ENCODE measurements at regions not wholly inside any gene's neighbourhood (a gene's known extent, or its start where the extent isn't known, plus 50 kb on each side); places are given as distances from the start of the nearest gene placed in this dataset.

DNA sequence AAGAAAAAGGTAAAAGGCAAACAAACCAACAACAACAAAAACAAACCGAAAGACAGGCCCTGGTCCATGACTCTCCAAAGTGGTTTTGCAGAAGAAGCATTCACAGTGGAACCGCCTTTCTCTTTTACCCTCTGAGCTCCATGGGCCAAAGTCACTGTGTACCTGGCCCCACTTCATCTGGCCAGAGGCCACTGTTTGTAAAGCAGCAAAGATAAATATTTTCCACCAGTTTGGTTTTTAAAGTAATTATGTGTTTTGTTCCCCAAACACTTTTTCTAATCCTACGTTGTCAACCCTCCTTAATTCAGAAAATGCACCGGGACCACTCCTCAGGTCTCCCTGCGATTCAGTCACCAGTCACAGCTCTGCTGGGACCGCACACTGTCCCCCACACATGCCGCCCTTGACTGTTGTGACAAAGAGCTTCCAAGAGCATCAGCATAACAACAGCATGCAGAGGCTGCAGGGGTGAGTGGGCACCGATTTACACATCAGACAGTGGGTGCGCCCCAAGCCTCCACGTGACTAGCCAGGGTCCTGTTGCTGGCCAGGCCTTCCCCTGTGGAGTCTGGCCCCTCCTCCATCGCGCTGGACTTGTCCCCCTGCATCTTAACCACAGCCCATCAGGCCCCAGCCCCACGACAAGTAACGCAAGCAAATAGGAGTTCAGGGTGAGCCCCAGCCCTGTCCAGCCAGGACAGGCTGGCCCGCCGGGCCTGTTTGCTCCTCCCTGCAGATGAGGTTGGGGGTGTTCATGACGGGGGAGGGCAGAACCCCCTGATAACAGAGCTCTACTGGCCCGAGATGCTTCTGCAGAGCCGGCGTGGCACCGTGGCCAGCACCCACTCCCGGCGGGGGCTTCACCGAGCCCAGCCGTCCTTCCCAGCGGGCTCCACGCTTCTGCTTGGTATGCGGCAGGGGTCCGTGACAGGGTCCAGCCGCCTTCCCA lies 65.2 kb upstream of the DIO3 start:
- ATAC-seq: peak; percentile 82 to 90 (median 88)
- TF ChIP-seq, protein P1, sequence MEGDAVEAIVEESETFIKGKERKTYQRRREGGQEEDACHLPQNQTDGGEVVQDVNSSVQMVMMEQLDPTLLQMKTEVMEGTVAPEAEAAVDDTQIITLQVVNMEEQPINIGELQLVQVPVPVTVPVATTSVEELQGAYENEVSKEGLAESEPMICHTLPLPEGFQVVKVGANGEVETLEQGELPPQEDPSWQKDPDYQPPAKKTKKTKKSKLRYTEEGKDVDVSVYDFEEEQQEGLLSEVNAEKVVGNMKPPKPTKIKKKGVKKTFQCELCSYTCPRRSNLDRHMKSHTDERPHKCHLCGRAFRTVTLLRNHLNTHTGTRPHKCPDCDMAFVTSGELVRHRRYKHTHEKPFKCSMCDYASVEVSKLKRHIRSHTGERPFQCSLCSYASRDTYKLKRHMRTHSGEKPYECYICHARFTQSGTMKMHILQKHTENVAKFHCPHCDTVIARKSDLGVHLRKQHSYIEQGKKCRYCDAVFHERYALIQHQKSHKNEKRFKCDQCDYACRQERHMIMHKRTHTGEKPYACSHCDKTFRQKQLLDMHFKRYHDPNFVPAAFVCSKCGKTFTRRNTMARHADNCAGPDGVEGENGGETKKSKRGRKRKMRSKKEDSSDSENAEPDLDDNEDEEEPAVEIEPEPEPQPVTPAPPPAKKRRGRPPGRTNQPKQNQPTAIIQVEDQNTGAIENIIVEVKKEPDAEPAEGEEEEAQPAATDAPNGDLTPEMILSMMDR (IDR thresholded peaks at IDR 0.05): no peak
- TF ChIP-seq POLR2A (IDR thresholded peaks at IDR 0.05): no peak
- H3K9me3 ChIP-seq: no peaks in the 10 kb centered on the region
- no peaks in the 10 kb centered on the region for H3K36me3 ChIP-seq
- 32% methylated on average over 9 of the region's 30 CpGs for WGBS (ENCODE audit: insufficient coverage, low coverage, low lambda C conversion rate, missing lambda C conversion rate)
- H3K27ac ChIP-seq: peak overlapping the region in 2 of 3 donors; percentile 3 to 77
- H3K4me3 ChIP-seq: no peak overlapping the region
- peaks cover 0 to 23% (median 7%) of the 10 kb centered on the region in 4 donors for H3K4me1 ChIP-seq
- H3K27me3 ChIP-seq: no peaks in the 10 kb centered on the region
- DNase-seq: peak; percentile 52 to 80 (median 75)
- intact Hi-C loops (cut with DNase I): no loop called here

- Histone ChIP-seq H3K9me3 (no peaks in the 10 kb centered on the region), H3K36me3 (no peaks in the 10 kb centered on the region), H3K27me3 (no peaks in the 10 kb centered on the region), H3K4me1 (peaks cover 0 to 23% (median 7%) of the 10 kb centered on the region in 4 donors), H3K4me3 (no peak overlapping the region), H3K27ac (no peak overlapping the region)
- DNase-seq: peak in 2 of 3 donors; percentile 7 to 18
- TF ChIP-seq, protein P1 (IDR thresholded peaks at IDR 0.05): no peak
- no peak for TF ChIP-seq POLR2A (IDR thresholded peaks at IDR 0.05)
- no peak for ATAC-seq
- intact Hi-C loops (cut with DNase I): no loop called here
- 57% methylated on average over 13 of the region's 16 CpGs for WGBS (ENCODE audit: insufficient coverage, low coverage, low lambda C conversion rate, missing lambda C conversion rate)
Measured at GRCh38 chr14:101496776-101497683, 64.3 kb upstream of the DIO3 start.

DNA sequence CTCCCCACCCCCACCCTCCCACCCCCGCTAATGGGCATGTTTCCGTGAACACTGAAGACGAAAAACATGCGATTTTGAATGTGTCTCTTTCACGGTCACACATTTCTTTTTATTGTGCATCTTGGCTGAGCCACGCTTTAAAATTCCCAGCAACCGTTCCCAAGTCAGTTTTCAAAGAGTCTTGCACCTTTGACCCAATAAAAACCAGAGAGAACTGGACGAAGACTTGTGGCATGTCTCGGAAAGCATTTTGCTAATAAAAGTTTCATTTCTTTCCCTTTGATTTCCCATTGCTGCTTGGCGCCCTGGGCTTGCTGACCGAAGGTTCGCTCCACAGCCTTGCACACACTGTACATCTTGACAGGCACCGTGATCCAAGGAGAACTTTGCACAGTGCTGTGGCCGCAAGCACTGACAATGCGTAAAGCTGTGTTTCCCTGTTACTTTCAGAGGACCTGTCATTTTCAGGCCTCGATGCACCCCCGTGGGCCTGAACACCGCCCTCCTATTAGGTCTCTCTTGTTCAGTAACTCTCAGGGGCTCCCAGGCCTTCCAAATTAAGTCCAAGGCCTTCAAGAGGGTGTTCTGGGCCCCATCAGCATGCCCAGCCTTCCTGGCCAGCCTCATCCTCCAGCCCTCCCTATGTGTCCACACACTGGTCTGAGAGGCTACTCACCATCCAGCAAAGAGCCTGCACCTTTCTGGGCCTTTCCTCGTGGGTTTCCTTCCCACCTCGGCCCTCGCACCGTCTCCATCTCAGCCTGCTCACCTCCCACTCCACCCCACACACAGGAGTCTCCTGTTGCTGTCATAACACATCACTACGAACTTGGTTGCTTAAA lies 63.4 kb upstream of the DIO3 start:
- intact Hi-C loops (cut with DNase I): no loop called here
- ATAC-seq: no peak
- H3K27me3 ChIP-seq: no peaks in the 10 kb centered on the region

More for the DNA sequence above, 63.4 kb upstream of the DIO3 start:
- DNase-seq: peak; percentile 8 to 26 (median 20)
- H3K4me3 ChIP-seq: no peak overlapping the region
- WGBS (ENCODE audit: insufficient coverage, low coverage, low lambda C conversion rate, missing lambda C conversion rate): 76% methylated on average over 20 of the region's 23 CpGs
- H3K27ac ChIP-seq: no peak overlapping the region
- TF ChIP-seq, protein P1 (IDR thresholded peaks at IDR 0.05): no peak
- TF ChIP-seq POLR2A (IDR thresholded peaks at IDR 0.05): no peak
- H3K36me3 ChIP-seq: no peaks in the 10 kb centered on the region
- H3K9me3 ChIP-seq: no peaks in the 10 kb centered on the region
- peaks cover 0 to 23% (median 7%) of the 10 kb centered on the region in 4 donors for H3K4me1 ChIP-seq

All from right lobe of liver (tissue), 6 donors.